EH (cell line): ENCODE measurements at regions not wholly inside any gene's neighbourhood (a gene's known extent, or its start where the extent isn't known, plus 50 kb on each side); places are given as distances from the start of the nearest gene placed in this dataset.
"Not testable (repeated sequence)": the region's sequence is repeated elsewhere in the genome, so short reads cannot be mapped to it uniquely, and the experiment has no call there.

Experiments used
- DNase-seq: peaks from one replicate; pipeline ENCODE4 v3.0.0-alpha.2; 2015; ENCODE audit warnings: low read depth

- DNase-seq = no peak
Measured at GRCh38 chr21:35204125-35204524, 155.0 kb upstream of the RUNX1 start.

GRCh38 chr21:35203093-35203977 lies 154.2 kb upstream of the RUNX1 start:
- peak; percentile 92 for DNase-seq

- peak; percentile 67 for DNase-seq
Measured at GRCh38 chr21:35202431-35202830, 153.3 kb upstream of the RUNX1 start.

GRCh38 chr21:35201799-35202198 lies 152.7 kb upstream of the RUNX1 start:
- DNase-seq = no peak

- no peak for DNase-seq
Measured at GRCh38 chr21:35201288-35201687, 152.2 kb upstream of the RUNX1 start.

GRCh38 chr21:35199733-35200015 lies 150.6 kb upstream of the RUNX1 start:
- no peak for DNase-seq

GRCh38 chr21:35198982-35199732 lies 150.1 kb upstream of the RUNX1 start:
- no peak for DNase-seq

- no peak for DNase-seq
Measured at GRCh38 chr21:35198565-35198964, 149.5 kb upstream of the RUNX1 start.

- peak; percentile 97 for DNase-seq
Measured at GRCh38 chr21:35197992-35198431, 148.9 kb upstream of the RUNX1 start.

- peak; percentile 44 for DNase-seq
Measured at GRCh38 chr21:35197191-35197590, 148.1 kb upstream of the RUNX1 start.

- no peak for DNase-seq
Measured at GRCh38 chr21:35196128-35196527, 147.0 kb upstream of the RUNX1 start.

- peak; percentile 82 for DNase-seq
Measured at GRCh38 chr21:35195232-35195631, 146.1 kb upstream of the RUNX1 start.

- DNase-seq = no peak
Measured at GRCh38 chr21:35191754-35192153, 142.7 kb upstream of the RUNX1 start.

GRCh38 chr21:35191128-35191527 lies 142.0 kb upstream of the RUNX1 start:
- no peak for DNase-seq

- DNase-seq = peak; percentile 56
Measured at GRCh38 chr21:35190201-35190701, 141.1 kb upstream of the RUNX1 start.

GRCh38 chr21:35189077-35189863 lies 140.2 kb upstream of the RUNX1 start:
- peak; percentile 94 for DNase-seq

GRCh38 chr21:35183389-35183788 lies 134.3 kb upstream of the RUNX1 start:
- not testable (repeated sequence) for DNase-seq

- peak; percentile 81 for DNase-seq
Measured at GRCh38 chr21:35179990-35180540, 131.0 kb upstream of the RUNX1 start.

- DNase-seq = peak; percentile 63
Measured at GRCh38 chr21:35178827-35179226, 129.7 kb upstream of the RUNX1 start.

GRCh38 chr21:35178098-35178497 lies 129.0 kb upstream of the RUNX1 start:
- no peak for DNase-seq

- no peak for DNase-seq
Measured at GRCh38 chr21:35172231-35172630, 123.1 kb upstream of the RUNX1 start.

GRCh38 chr21:35171385-35171784 lies 122.3 kb upstream of the RUNX1 start:
- DNase-seq = no peak
